A673 (cell line): ENCODE measurements at regions not wholly inside any gene's neighbourhood (a gene's known extent, or its start where the extent isn't known, plus 50 kb on each side); places are given as distances from the start of the nearest gene placed in this dataset.

Experiments
- BruUV-seq: library from RNA; stranded (reverse); fragments of 400-500 nt; replicated peaks from 2 replicates; lab custom pipeline; 2021; lab: Mats Ljungman, UMichigan
- CTCF ChIA-PET: fragments of 300-600 bp; sonication (Branson Sonifier 250); formaldehyde crosslinking; loops from one replicate; lab custom pipeline; 2022; ENCODE audit warnings: antibody characterized with exemption; lab: Charles Lee
- POLR2A ChIA-PET: fragments of 300-600 bp; sonication (Branson Sonifier 250); formaldehyde crosslinking; loops from one replicate; lab custom pipeline; 2022; ENCODE audit warnings: antibody characterized with exemption; ENCODE audit not compliant: low non-redundant PET; lab: Charles Lee
- DNase-seq: peaks from one replicate; pipeline ENCODE4 v3.0.0-alpha.2; 2015; ENCODE audit warnings: low spot score
- H3K27ac ChIP-seq: fragments of 200-600 bp; sonication (generic); 2 replicates; pipeline ENCODE4 v1.5.1; 2016; ENCODE audit warnings: mixed run types, low read depth, mild to moderate bottlenecking, mixed read lengths, antibody characterized with exemption, low read length; ENCODE audit not compliant: poor library complexity, severe bottlenecking
- H3K27me3 ChIP-seq: fragments of 200-600 bp; sonication (generic); replicated peaks from 2 replicates; pipeline ENCODE4 v1.6.1; 2017; ENCODE audit warnings: mixed run types, low read depth, mild to moderate bottlenecking, mixed read lengths, antibody characterized with exemption, low read length; ENCODE audit not compliant: insufficient read depth, poor library complexity
- H3K36me3 ChIP-seq: fragments of 200-600 bp; sonication (generic); 2 replicates; pipeline ENCODE4 v1.6.1; 2016; ENCODE audit warnings: mixed run types, mild to moderate bottlenecking, mixed read lengths, antibody characterized with exemption, low read length; ENCODE audit not compliant: insufficient read depth, poor library complexity, severe bottlenecking
- H3K4me1 ChIP-seq: fragments of 200-600 bp; sonication (generic); 2 replicates; pipeline ENCODE4 v1.6.1; 2017; ENCODE audit warnings: mixed run types, mild to moderate bottlenecking, mixed read lengths, antibody characterized with exemption, low read length; ENCODE audit not compliant: insufficient read depth, poor library complexity, severe bottlenecking
- H3K4me3 ChIP-seq: fragments of 200-600 bp; sonication (generic); 2 replicates; pipeline ENCODE4 v1.5.1; 2016; ENCODE audit warnings: low read depth, mixed run types, mild to moderate bottlenecking, mixed read lengths, low read length; ENCODE audit not compliant: poor library complexity, severe bottlenecking
- H3K9me3 ChIP-seq: fragments of 200-600 bp; sonication (generic); 2 replicates; pipeline ENCODE4 v1.6.1; 2016; ENCODE audit warnings: mixed run types, low read depth, mild to moderate bottlenecking, mixed read lengths, antibody characterized with exemption, low read length; ENCODE audit not compliant: poor library complexity, severe bottlenecking
- CTCF ChIP-seq: fragments of 300-800, 200-600 bp; sonication (generic); conservative IDR thresholded peaks from 2 replicates; pipeline ENCODE4 v1.5.1; 2017; ENCODE audit warnings: low read depth, mild to moderate bottlenecking, antibody characterized with exemption, low read length, moderate library complexity, mixed read lengths
- EZH2 ChIP-seq: fragments of 200-600 bp; sonication (generic); IDR thresholded peaks from 2 replicates; pipeline ENCODE4 v1.6.1; 2017; ENCODE audit warnings: borderline replicate concordance, low read depth, mild to moderate bottlenecking, mixed read lengths, antibody characterized with exemption, low read length; ENCODE audit not compliant: poor library complexity, severe bottlenecking
- intact Hi-C: fragments of 100-400 bp; cut with micrococcal nuclease; formaldehyde crosslinking; loops from one replicate; pipeline ENCODE4 v1.10.0; 2022; ENCODE audit not compliant: unreplicated experiment

GRCh38 chr10:107978455-107978854 lies 813.9 kb upstream of the SORCS1 start:
- BruUV-seq, result no TSS peak
- no peaks in the 10 kb centered on the region for H3K27me3 ChIP-seq
- no peak for TF ChIP-seq EZH2
- TF ChIP-seq CTCF, result no peak
- intact Hi-C loops, result no loop called here
- H3K9me3 ChIP-seq, result no peaks in the 10 kb centered on the region
- no peaks in the 10 kb centered on the region for H3K4me1 ChIP-seq
- no peak overlapping the region for H3K4me3 ChIP-seq
- POLR2A ChIA-PET, result no interaction called here
- CTCF ChIA-PET, result no interaction called here
- H3K36me3 ChIP-seq, result no peaks in the 10 kb centered on the region
- no peak overlapping the region for H3K27ac ChIP-seq
- DNase-seq, result no peak

- intact Hi-C loops, result no loop called here
- BruUV-seq, result no TSS peak
- POLR2A ChIA-PET, result no interaction called here
These were observed 807.5 kb upstream of the SORCS1 start for GRCh38 chr10:107971973-107972372.

GRCh38 chr10:107971411-107971810 lies 806.9 kb upstream of the SORCS1 start:
- no TSS peak for BruUV-seq
- intact Hi-C loops, result no loop called here
- no peaks in the 10 kb centered on the region for H3K27me3 ChIP-seq
- POLR2A ChIA-PET, result no interaction called here
- CTCF ChIA-PET, result no interaction called here
- no peak for DNase-seq
- H3K27ac ChIP-seq, result no peak overlapping the region
- H3K4me1 ChIP-seq, result no peaks in the 10 kb centered on the region
- no peaks in the 10 kb centered on the region for H3K36me3 ChIP-seq
- no peak overlapping the region for H3K4me3 ChIP-seq
- H3K9me3 ChIP-seq, result no peaks in the 10 kb centered on the region
- no peak for TF ChIP-seq CTCF
- TF ChIP-seq EZH2, result no peak

More at GRCh38 chr10:107971973-107972372, 807.5 kb upstream of the SORCS1 start:
- Histone ChIP-seq H3K9me3 (no peaks in the 10 kb centered on the region), H3K4me1 (no peaks in the 10 kb centered on the region), H3K27me3 (no peaks in the 10 kb centered on the region), H3K36me3 (no peaks in the 10 kb centered on the region), H3K27ac (no peak overlapping the region), H3K4me3 (no peak overlapping the region)
- CTCF ChIA-PET, result no interaction called here
- peak; percentile 56 for DNase-seq
- TF ChIP-seq CTCF (no peak), EZH2 (no peak)
